ENCODE measurements at regions not wholly inside any gene's neighbourhood (a gene's known extent, or its start where the extent isn't known, plus 50 kb on each side); places are given as distances from the start of the nearest gene placed in this dataset.

GRCh38 chr5:159419576-159419975 is 89.3 kb upstream of the IL12B start:
- 63 to 71% methylated on average over 5 of the region's 5 CpGs for WGBS, 2 donors
- H3K4me3 ChIP-seq = no peak overlapping the region
- H3K36me3 ChIP-seq = no peaks in the 10 kb centered on the region
- TF ChIP-seq CTCF (IDR thresholded peaks at IDR 0.05) = no peak
- ATAC-seq (no peak), DNase-seq (no peak)
- no peak overlapping the region for H3K27ac ChIP-seq
- intact Hi-C loops (cut with DNase I) = no loop called here
- H3K27me3 ChIP-seq = no peaks in the 10 kb centered on the region
- H3K4me1 ChIP-seq = no peaks in the 10 kb centered on the region
- no peaks in the 10 kb centered on the region for H3K9me3 ChIP-seq

- Histone ChIP-seq H3K4me1 (no peaks in the 10 kb centered on the region), H3K9me3 (no peaks in the 10 kb centered on the region), H3K4me3 (no peak overlapping the region), H3K27ac (no peak overlapping the region), H3K27me3 (no peaks in the 10 kb centered on the region), H3K36me3 (no peaks in the 10 kb centered on the region)
- ATAC-seq (no peak), DNase-seq (no peak)
- TF ChIP-seq CTCF (IDR thresholded peaks at IDR 0.05) = no peak
- intact Hi-C loops (cut with DNase I) = no loop called here
Measured at GRCh38 chr5:159420940-159421339, 90.7 kb upstream of the IL12B start.

GRCh38 chr5:159422361-159422760 is 92.1 kb upstream of the IL12B start:
- TF ChIP-seq CTCF (IDR thresholded peaks at IDR 0.05) = no peak
- DNase-seq = no peak
- intact Hi-C loops (cut with DNase I) = no loop called here
- H3K27me3 ChIP-seq = no peaks in the 10 kb centered on the region
- no peaks in the 10 kb centered on the region for H3K4me1 ChIP-seq
- H3K9me3 ChIP-seq = no peaks in the 10 kb centered on the region
- ATAC-seq = no peak
- WGBS, 2 donors = 72 to 76% methylated on average over 4 of the region's 4 CpGs
- no peak overlapping the region for H3K4me3 ChIP-seq
- H3K27ac ChIP-seq = no peak overlapping the region
- H3K36me3 ChIP-seq = no peaks in the 10 kb centered on the region

GRCh38 chr5:159422910-159423309 is 92.6 kb upstream of the IL12B start:
- Histone ChIP-seq H3K36me3 (no peaks in the 10 kb centered on the region), H3K4me3 (no peak overlapping the region), H3K27ac (no peak overlapping the region), H3K27me3 (no peaks in the 10 kb centered on the region), H3K4me1 (no peaks in the 10 kb centered on the region), H3K9me3 (no peaks in the 10 kb centered on the region)
- intact Hi-C loops (cut with DNase I) = no loop called here
- ATAC-seq (no peak), DNase-seq (no peak)
- WGBS, 2 donors = 98% methylated on average over 2 of the region's 2 CpGs
- no peak for TF ChIP-seq CTCF (IDR thresholded peaks at IDR 0.05)

GRCh38 chr5:159424123-159424522 is 93.8 kb upstream of the IL12B start:
- no peaks in the 10 kb centered on the region for H3K27me3 ChIP-seq
- no peaks in the 10 kb centered on the region for H3K4me1 ChIP-seq
- intact Hi-C loops (cut with DNase I) = no loop called here
- no peak overlapping the region for H3K27ac ChIP-seq
- H3K4me3 ChIP-seq = no peak overlapping the region
- 90 to 94% methylated on average over 6 of the region's 6 CpGs for WGBS, 2 donors
- no peaks in the 10 kb centered on the region for H3K9me3 ChIP-seq
- TF ChIP-seq CTCF (IDR thresholded peaks at IDR 0.05) = no peak
- no peak for DNase-seq
- no peak for ATAC-seq
- no peaks in the 10 kb centered on the region for H3K36me3 ChIP-seq

Measured in heart right ventricle (tissue), 16 donors.